SKM-1 (cell line): ENCODE measurements at regions not wholly inside any gene's neighbourhood (a gene's known extent, or its start where the extent isn't known, plus 50 kb on each side); places are given as distances from the start of the nearest gene placed in this dataset.
"Not testable (repeated sequence)": the region's sequence is repeated elsewhere in the genome, so short reads cannot be mapped to it uniquely, and the experiment has no call there.

Experiments used
- DNase-seq: peaks from one replicate; lab custom pipeline; 2025; ENCODE audit not compliant: unreplicated experiment; lab: John Stamatoyannopoulos, UW

DNA sequence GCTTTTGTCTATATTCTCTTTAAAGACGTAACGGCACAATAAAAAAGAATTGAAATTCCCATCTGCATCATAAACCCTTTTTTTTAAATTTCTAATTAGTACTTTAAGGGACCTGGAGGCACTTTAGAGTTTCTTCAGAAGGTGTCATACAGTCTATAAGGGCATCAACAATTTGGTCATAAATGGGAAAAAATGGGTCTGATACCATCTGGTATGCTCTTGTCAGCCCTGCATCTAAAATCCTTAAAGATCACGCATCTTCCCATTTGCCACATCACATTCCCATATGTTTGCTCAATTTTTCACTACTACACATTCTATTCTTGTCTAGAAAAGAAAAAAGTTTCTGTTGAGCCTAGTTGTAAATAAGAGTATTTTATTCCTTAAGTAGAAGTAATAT lies 53.8 kb downstream of the COX7C start:
- DNase-seq: no peak

DNA sequence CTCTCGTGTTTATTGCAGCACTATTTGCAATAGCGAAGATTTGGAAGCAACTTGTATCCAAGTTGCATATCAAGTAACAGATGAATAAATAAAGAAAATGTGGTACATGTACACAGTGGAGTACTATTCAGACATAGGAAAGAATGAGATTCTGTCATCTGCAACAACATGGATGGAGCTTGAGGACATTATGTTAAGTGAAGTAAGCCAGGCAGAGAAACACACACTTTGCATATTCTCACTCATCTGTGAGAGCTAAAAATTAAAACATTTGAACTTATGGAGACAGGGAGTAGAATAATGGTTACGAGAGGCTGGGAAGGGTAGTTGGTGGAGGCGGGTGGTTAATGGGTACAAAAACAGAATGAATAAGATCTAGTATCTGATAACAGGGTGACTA lies 56.3 kb downstream of the COX7C start:
- DNase-seq: no peak

GRCh38 chr5:86675311-86675710 lies 57.6 kb downstream of the COX7C start:
- no peak for DNase-seq

- DNase-seq: peak; percentile 50
Observed at GRCh38 chr5:86679529-86679928, 61.8 kb downstream of the COX7C start.

GRCh38 chr5:86679949-86680348 lies 62.2 kb downstream of the COX7C start:
- DNase-seq: no peak

- DNase-seq: no peak
Observed at GRCh38 chr5:86684222-86684621, 66.5 kb downstream of the COX7C start.

- no peak for DNase-seq
Observed at GRCh38 chr5:86686046-86686445, 68.3 kb downstream of the COX7C start.

DNA sequence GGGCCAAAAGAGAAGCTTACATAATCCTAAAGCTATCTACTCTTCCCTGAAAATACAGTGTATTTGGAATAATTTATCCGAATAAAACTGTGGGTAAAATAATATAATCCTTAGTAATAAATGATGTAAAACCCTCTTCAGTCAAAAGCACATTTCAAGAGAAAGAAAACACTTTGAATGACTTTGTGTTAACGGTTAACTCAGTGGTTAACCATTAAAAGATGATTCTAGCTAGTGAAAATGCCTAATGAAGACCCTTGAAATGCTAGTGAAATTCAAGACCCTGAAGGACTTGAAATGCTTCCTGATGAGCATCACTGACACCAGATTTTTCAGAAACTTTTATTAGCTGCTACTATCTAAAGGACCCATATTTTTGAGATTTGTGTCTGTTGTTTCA lies 70.7 kb downstream of the COX7C start:
- no peak for DNase-seq

- DNase-seq: no peak
Observed at GRCh38 chr5:86689103-86689729, 71.5 kb downstream of the COX7C start.

- no peak for DNase-seq
Observed at GRCh38 chr5:86709157-86709881, 91.6 kb downstream of the COX7C start.

DNA sequence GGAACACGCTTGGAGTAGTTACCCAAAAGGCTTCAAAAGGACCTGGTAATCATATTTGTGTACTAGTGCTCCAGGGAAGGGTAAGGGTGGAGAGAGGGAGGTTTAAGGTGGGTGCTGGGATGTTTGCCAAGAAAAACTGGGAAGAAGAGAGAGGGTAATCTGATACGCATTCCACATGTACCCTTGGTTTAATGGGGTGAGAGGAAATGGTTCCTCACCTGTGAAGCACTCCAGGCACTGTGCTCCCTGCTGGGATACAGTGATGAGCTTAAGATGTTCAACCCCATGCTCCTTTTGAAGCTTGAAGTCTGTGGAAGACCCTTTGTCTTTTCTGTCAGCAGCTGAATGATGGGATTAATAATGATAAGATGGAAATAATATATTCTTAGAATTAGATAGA lies 98.4 kb downstream of the COX7C start:
- DNase-seq: no peak

DNA sequence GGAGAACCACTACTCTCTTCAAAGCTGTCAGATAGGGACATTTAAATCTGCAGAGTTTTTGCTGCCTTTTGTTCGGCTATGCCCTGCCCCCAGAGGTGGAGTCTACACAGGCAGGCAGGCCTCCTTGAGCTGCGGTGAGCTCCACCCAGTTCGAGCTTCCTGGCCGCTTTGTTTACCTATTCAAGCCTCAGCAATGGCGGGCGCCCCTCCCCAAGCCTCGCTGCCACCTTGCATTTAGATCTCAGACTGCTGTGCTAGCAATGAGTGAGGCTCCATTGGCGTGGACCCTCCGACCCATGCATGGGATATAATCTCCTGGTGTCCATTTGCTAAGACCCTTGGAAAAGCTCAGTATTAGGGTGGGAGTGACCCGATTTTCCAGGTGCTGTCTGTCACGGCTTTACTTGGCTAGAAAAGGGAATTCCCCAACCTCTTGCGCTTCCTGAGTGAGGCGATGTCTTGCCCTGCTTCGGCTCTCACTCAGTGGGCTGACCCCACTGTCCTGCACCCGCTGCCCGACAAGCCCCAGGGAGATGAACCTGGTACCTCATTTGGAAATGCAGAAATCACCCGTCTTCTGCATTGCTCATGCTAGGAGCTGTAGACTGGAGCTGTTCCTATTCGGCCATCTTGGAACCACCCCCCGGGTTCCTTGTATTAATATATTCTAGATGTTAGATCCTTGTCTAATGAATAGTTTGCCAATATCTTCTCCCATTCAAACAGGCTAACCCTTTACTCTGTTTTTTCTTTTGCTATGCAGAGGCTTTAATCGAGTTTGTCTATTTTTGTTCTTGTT lies 113.8 kb downstream of the COX7C start:
- not testable (repeated sequence) for DNase-seq

DNA sequence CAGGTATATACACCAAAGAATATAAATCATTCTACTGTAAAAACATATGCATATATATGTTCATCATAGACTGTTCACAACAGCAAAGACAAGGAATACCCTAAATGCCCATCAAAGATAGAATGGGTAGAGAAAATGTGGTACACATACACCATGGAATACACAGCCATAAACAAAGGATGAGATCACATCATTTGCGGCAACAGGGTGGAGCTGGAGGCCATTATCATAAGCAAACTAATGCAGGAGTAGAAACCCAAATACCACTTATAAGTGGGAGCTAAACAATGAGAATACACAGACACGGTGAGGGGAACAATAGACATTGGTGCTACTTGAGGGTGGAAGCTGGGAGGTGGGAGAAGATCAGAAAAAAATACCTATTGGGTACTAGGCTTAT lies 117.6 kb downstream of the COX7C start:
- no peak for DNase-seq

DNA sequence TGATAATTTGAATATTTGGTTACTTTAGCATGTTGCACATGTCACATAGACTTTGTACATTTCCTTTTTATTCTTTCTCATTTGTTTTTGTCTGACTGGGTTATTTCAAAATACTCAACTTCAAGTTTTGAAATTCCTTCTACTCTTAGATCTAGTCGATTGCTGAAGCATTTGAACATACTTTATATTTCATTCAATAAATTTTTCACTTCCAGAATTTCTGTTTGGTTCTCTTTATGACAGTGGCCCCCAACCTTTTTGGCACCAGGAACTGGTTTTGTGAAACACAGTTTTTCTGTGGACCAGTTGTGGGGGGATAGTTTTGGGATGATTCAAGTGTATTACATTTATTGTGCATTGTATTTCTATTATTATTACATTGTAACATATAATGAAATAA lies 119.8 kb downstream of the COX7C start:
- no peak for DNase-seq

DNA sequence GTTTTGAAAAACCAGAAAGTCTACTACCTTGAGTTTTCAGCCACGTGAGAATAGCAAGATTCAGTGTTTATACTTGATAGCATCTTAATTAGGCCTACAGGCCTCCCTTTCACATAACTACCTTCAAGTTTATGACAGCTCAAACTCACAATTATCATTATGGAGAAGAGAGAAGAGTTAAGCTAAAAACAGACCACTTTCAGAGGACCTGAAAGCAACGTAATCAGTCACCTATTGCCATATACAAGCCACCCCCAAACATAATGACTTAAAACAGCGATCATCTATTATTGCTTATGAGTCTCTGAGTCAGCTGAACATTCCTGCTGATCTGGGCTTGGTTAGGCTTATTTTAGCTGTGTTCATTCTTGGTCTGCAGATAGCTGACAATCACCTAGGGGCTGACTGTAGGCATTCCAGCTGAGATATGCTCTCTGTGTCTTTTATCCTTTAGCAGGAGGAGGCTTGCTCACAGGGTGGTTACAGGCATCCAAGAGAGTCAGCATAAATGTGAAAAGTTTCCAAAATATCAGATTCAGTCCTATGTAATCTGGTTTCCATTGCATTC lies 130.9 kb downstream of the COX7C start:
- no peak for DNase-seq

GRCh38 chr5:86749841-86750240 lies 132.1 kb downstream of the COX7C start:
- no peak for DNase-seq

DNA sequence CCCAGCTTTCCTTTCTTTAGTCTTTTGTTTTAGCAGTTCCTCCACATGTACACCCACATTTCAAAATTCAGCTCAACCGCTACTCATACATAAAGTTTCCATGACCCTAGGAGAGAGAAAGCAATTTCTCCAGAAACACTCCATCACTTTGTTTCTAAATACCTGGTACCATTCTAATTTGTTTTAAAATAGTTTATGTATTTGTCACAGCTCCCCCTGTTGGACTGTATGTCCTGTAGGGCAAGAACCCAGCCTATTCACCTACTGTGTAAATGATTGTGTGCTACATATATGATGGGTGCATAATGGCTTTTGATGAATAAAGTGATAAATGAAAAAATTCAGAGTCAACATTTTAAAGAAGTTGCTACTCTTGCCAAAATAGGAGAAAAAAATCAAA lies 139.1 kb downstream of the COX7C start:
- DNase-seq: no peak

GRCh38 chr5:86757824-86758223 lies 140.1 kb downstream of the COX7C start:
- DNase-seq: no peak

DNA sequence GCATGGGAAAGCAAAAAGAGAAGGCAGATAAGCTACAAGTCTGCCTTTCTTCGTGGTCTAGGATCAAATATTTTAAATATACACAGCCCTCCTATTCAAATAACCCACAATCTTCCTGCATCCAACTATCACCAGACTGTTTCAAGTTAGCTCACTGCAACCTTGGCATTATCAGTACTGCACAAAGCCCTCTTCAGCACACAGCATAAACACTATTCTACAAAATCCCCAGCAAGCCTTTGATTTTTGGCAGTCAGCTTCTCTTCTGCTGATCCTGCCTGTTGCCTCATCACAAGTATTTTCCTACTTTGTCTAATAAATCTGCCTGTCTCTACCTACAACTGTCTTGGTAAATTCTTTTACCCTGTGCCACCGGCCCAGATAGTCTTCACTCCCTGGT lies 142.9 kb downstream of the COX7C start:
- no peak for DNase-seq

DNA sequence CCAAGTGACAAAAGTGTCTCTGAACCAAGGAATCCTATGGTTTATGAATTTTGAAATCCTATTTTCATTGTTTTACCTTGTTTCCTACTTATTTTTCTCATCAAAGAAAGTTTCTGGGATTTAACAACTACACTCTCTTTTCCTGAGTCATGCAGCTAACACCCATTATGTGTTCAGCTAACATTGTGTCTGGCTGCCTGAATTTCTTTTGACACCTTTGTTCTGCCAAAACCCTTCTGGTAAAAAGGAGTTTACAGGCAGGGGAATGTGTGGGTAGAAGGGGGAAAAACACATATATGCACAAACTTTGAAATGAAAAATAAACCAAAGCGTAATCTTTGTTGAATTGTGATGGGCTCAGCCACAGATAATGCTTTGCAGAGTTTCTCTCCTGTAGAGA lies 146.2 kb downstream of the COX7C start:
- DNase-seq: no peak

DNA sequence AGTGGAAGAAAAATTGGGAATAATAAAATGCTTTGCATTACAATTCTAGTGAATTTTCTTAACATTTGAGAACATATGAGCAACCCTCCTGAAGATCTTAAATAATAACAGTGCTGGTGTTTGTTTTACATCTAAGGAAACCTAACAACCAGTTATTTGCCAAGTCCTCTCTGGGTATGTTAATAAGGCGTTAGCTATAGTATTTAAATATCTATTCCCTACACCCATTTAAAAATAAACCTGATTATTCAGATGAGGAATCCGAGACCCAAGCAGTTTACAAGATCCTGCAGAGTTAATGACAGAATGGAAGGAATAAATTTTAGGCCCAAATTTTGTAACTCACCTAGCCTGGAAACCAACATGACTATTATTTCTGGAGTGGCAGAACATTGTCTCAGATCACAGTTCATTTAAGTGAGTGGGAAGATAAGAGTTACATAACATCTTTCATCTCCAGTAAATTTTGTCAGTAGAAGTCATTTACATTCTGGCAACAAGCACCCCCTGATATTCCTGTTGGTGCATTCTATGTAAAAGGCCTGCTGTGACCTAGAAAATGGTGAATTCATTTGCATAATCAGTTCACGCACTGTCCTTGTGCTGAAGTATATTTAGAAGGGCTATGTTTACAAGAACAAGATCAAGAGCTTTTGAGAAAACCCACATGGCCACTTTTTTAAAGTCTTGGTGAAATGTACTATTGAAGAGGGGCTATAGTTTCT lies 148.2 kb downstream of the COX7C start:
- DNase-seq: no peak
